B cell (primary cell): ENCODE measurements at regions not wholly inside any gene's neighbourhood (a gene's known extent, or its start where the extent isn't known, plus 50 kb on each side); places are given as distances from the start of the nearest gene placed in this dataset.

ENCODE experiments used
- ATAC-seq: fragments of 200-7000 bp; cut with Tn5 transposase; one replicate; pipeline ENCODE4 v1.10.0; 2021; ENCODE audit warnings: low read depth, mild to moderate bottlenecking, moderate number of reproducible peaks, moderate library complexity
- CTCF ChIA-PET: fragments of 350-600 bp; sonication (Branson Sonifier 250); formaldehyde crosslinking; loops from one replicate; lab custom pipeline; 2021; ENCODE audit warnings: antibody characterized with exemption, inconsistent platforms; lab: Charles Lee
- POLR2A ChIA-PET: fragments of 350-600 bp; sonication (Branson Sonifier 250); formaldehyde crosslinking; loops from one replicate; lab custom pipeline; 2021; ENCODE audit warnings: antibody characterized with exemption; lab: Charles Lee
- DNase-seq: peaks from one replicate; pipeline ENCODE4 v3.0.0; 2013
- H2AFZ ChIP-seq: 2 replicates; pipeline ENCODE4 v1.6.1; 2012; ENCODE audit warnings: mild to moderate bottlenecking, low read depth, low read length; ENCODE audit not compliant: insufficient read depth, poor library complexity, severe bottlenecking
- H3K27ac ChIP-seq, 2 donors: 1 replicate in 1 of 2; 2 replicates in 1 of 2; pipeline ENCODE4 v1.5.1; 2012 to 2013; ENCODE audit warnings: low read length in 2 of 2, mild to moderate bottlenecking in 2 of 2, moderate library complexity in 1 of 2
- H3K27me3 ChIP-seq, 4 experiments: fragments of 200-600 bp in 1 of 4; sonication (generic) in 1 of 4; replicated peaks in 1 of 4; 1 replicate in 2 of 4; 2 replicates in 2 of 4; pipeline versions ENCODE4 v1.6.1 to v1.7.0; 2013 to 2016; ENCODE audit warnings: low read length in 3 of 4, mild to moderate bottlenecking in 2 of 4, mixed read lengths in 1 of 4, moderate library complexity in 1 of 4; ENCODE audit not compliant: insufficient read depth in 4 of 4, control insufficient read depth in 3 of 4; ENCODE audit errors: control extremely low read depth in 1 of 4
- H3K36me3 ChIP-seq, 2 experiments: replicated peaks in 1 of 2; 1 replicate in 1 of 2; 2 replicates in 1 of 2; pipeline versions ENCODE4 v1.6.1 to v1.7.1; 2013; ENCODE audit warnings: low read length in 1 of 2; ENCODE audit not compliant: insufficient read depth in 2 of 2, control insufficient read depth in 1 of 2; ENCODE audit errors: control extremely low read depth in 1 of 2, extremely low read depth in 1 of 2
- H3K4me1 ChIP-seq, 2 donors: fragments of 200-600 bp in 1 of 2; sonication (generic) in 1 of 2; 1 replicate in 1 of 2; 2 replicates in 1 of 2; pipeline versions ENCODE4 v1.5.1 to v1.6.1; 2013 to 2017; ENCODE audit warnings: low read length in 2 of 2; ENCODE audit not compliant: control insufficient read depth in 2 of 2, insufficient read depth in 2 of 2
- H3K4me2 ChIP-seq: replicated peaks from 2 replicates; pipeline ENCODE3; 2012; ENCODE audit warnings: mild to moderate bottlenecking, low read depth, low read length; ENCODE audit not compliant: poor library complexity, severe bottlenecking
- H3K4me3 ChIP-seq, 5 experiments: fragments of 200-600 bp in 1 of 5; sonication (generic) in 1 of 5; 1 replicate in 3 of 5; 2 replicates in 2 of 5; pipeline versions ENCODE4 v1.5.1 to v1.7.0; 2011 to 2016; ENCODE audit warnings: low read length in 4 of 5, mild to moderate bottlenecking in 4 of 5, low read depth in 2 of 5, control low read depth in 1 of 5, moderate library complexity in 1 of 5; ENCODE audit not compliant: insufficient read depth in 1 of 5; ENCODE audit errors: control extremely low read depth in 1 of 5, extremely low read depth in 1 of 5
- H3K79me2 ChIP-seq: fragments of 200-600 bp; sonication (generic); one replicate; pipeline ENCODE4 v1.6.0; 2016; ENCODE audit warnings: low read length; ENCODE audit not compliant: control insufficient read depth, insufficient read depth
- H3K9ac ChIP-seq: fragments of 200-600 bp; sonication (generic); 2 replicates; pipeline ENCODE4 v1.6.1; 2017; ENCODE audit warnings: mild to moderate bottlenecking, low read length, moderate library complexity
- H3K9me3 ChIP-seq, 3 donors: one replicate each; pipeline versions ENCODE4 v1.6.1 to v1.7.1; 2013; ENCODE audit warnings: low read length in 2 of 3; ENCODE audit not compliant: control insufficient read depth in 2 of 3, insufficient read depth in 1 of 3; ENCODE audit errors: control extremely low read depth in 1 of 3
- H4K20me1 ChIP-seq: 2 replicates; pipeline ENCODE4 v1.6.0; 2012; ENCODE audit warnings: mild to moderate bottlenecking, low read length; ENCODE audit not compliant: insufficient read depth, control insufficient read depth, poor library complexity, severe bottlenecking
- H3K27ac Mint-ChIP-seq: one replicate; pipeline ENCODE4 v1.8.0; 2021; ENCODE audit warnings: mixed read lengths
- H3K27me3 Mint-ChIP-seq: one replicate; pipeline ENCODE4 v1.8.0; 2021; ENCODE audit warnings: mixed read lengths
- H3K4me1 Mint-ChIP-seq: one replicate; pipeline ENCODE4 v1.8.0; 2021; ENCODE audit warnings: mixed read lengths
- H3K4me3 Mint-ChIP-seq: one replicate; pipeline ENCODE4 v1.8.0; 2021; ENCODE audit warnings: mixed read lengths
- H3K9me3 Mint-ChIP-seq: one replicate; pipeline ENCODE4 v1.8.0; 2022; ENCODE audit warnings: mixed read lengths; ENCODE audit not compliant: insufficient read depth
- EZH2 ChIP-seq: IDR thresholded peaks from 2 replicates; pipeline ENCODE4 v1.6.1; 2012; ENCODE audit warnings: borderline replicate concordance, low read depth, mild to moderate bottlenecking, moderate library complexity, low read length; ENCODE audit not compliant: insufficient read depth, poor library complexity, severe bottlenecking
- WGBS: methylation state at CpG from one replicate; pipeline ENCODE4 v1.1.5; 2013; ENCODE audit warnings: missing lambda C conversion rate; ENCODE audit not compliant: insufficient coverage; 5-methylcytosine and 5-hydroxymethylcytosine counted together
- intact Hi-C: fragments of 100-400 bp; cut with micrococcal nuclease; formaldehyde crosslinking; loops from one replicate; pipeline ENCODE4 v1.10.0; 2022
- TF ChIP-seq, protein P1 (sequence below): fragments of 200-600 bp; IDR thresholded peaks from one replicate; pipeline ENCODE4 v1.8.0; 2022; ENCODE audit warnings: antibody characterized with exemption, mild to moderate bottlenecking

DNA sequence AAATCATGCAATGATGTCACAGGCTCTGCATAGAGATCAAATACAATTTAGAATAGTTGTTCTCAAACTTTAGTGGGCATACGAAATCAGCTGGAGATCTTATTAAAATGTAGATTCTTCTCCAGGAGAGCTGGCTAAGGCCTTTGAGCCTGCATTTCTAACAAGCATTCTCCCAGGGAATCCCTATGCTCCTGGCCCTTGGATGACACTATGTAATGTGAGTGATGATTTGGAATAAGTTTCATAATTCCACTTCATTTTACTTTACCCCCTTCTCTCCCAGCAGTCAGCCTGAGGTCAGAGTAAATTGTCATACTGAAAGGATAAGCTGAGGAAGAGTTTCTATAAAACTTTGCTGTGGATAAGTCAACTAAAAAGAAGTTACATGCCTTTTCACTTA, 189.1 kb downstream of the UBE2E3 start:
- H3K9ac ChIP-seq = no peak overlapping the region
- H3K27me3 ChIP-seq = no peaks in the 10 kb centered on the region
- no peak overlapping the region for H3K27ac Mint-ChIP-seq
- H3K4me3 ChIP-seq = no peak overlapping the region
- POLR2A ChIA-PET = no interaction called here
- TF ChIP-seq, protein P1, sequence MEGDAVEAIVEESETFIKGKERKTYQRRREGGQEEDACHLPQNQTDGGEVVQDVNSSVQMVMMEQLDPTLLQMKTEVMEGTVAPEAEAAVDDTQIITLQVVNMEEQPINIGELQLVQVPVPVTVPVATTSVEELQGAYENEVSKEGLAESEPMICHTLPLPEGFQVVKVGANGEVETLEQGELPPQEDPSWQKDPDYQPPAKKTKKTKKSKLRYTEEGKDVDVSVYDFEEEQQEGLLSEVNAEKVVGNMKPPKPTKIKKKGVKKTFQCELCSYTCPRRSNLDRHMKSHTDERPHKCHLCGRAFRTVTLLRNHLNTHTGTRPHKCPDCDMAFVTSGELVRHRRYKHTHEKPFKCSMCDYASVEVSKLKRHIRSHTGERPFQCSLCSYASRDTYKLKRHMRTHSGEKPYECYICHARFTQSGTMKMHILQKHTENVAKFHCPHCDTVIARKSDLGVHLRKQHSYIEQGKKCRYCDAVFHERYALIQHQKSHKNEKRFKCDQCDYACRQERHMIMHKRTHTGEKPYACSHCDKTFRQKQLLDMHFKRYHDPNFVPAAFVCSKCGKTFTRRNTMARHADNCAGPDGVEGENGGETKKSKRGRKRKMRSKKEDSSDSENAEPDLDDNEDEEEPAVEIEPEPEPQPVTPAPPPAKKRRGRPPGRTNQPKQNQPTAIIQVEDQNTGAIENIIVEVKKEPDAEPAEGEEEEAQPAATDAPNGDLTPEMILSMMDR = no peak
- TF ChIP-seq EZH2 = no peak
- intact Hi-C loops = no loop called here
- H3K9me3 Mint-ChIP-seq = peaks cover 7% of the 10 kb centered on the region
- no peak overlapping the region for H3K4me3 Mint-ChIP-seq
- ATAC-seq = no peak
- H3K4me2 ChIP-seq = no peak overlapping the region
- H3K36me3 ChIP-seq = no peaks in the 10 kb centered on the region
- H2AFZ ChIP-seq = no peak overlapping the region
- H3K9me3 ChIP-seq = peaks cover 1 to 7% (median 3%) of the 10 kb centered on the region in 3 donors
- H3K27ac ChIP-seq = no peak overlapping the region
- WGBS = no CpG with 5 or more reads among the region's 1 CpG
- no peaks in the 10 kb centered on the region for H3K79me2 ChIP-seq
- H3K4me1 Mint-ChIP-seq = peaks cover 15% of the 10 kb centered on the region
- no peaks in the 10 kb centered on the region for H4K20me1 ChIP-seq
- CTCF ChIA-PET = no interaction called here
- DNase-seq = no peak
- H3K4me1 ChIP-seq = peaks cover 13 to 15% of the 10 kb centered on the region in 2 donors
- no peaks in the 10 kb centered on the region for H3K27me3 Mint-ChIP-seq

DNA sequence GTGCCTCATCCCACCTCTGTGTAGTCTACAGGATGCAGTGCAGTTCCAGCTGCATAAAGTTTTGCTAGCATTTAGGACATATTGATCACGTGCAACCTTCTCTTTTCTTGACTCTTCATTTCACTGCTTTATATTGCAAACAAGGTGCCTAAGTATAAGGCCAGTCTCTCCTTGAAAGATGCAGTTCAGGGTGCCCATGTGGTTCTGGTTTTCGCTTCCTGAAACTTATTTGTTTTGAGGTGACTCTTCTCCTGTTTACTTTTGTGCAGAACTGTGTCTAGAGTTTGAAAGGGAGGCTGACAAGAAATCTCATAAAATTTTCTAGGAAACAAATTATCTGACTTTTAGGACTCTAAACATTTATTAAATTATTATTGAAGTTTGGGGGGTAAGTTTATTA, 189.9 kb downstream of the UBE2E3 start:
- Histone ChIP-seq H3K9me3 (peaks cover 1 to 7% (median 3%) of the 10 kb centered on the region in 3 donors), H3K36me3 (no peaks in the 10 kb centered on the region), H3K4me1 (peaks cover 7 to 8% of the 10 kb centered on the region in 2 donors), H4K20me1 (no peaks in the 10 kb centered on the region), H3K79me2 (no peaks in the 10 kb centered on the region), H3K9ac (no peak overlapping the region), H3K27me3 (no peaks in the 10 kb centered on the region), H3K27ac (no peak overlapping the region), H3K4me3 (no peak overlapping the region), H3K4me2 (no peak overlapping the region), H2AFZ (no peak overlapping the region)
- no peak overlapping the region for H3K27ac Mint-ChIP-seq
- no peaks in the 10 kb centered on the region for H3K27me3 Mint-ChIP-seq
- DNase-seq = no peak
- peaks cover 7% of the 10 kb centered on the region for H3K9me3 Mint-ChIP-seq
- peaks cover 10% of the 10 kb centered on the region for H3K4me1 Mint-ChIP-seq
- intact Hi-C loops = loop anchor here (10.0 kb wide), 1 partner anchor 725 kb away; the partner anchor contains the start of gene ITPRID2
- WGBS = 100% methylated on average over 1 of the region's 2 CpGs
- no peak for ATAC-seq
- no peak overlapping the region for H3K4me3 Mint-ChIP-seq
- ChIA-PET POLR2A (no interaction called here), CTCF (no interaction called here)
- no peak for TF ChIP-seq EZH2
- TF ChIP-seq, protein P1 = no peak
